Smooth muscle cell (in vitro differentiated cells): ENCODE measurements at regions not wholly inside any gene's neighbourhood (a gene's known extent, or its start where the extent isn't known, plus 50 kb on each side); places are given as distances from the start of the nearest gene placed in this dataset.
"Not testable (repeated sequence)": the region's sequence is repeated elsewhere in the genome, so short reads cannot be mapped to it uniquely, and the experiment has no call there.

ENCODE experiments used
- DNase-seq: peaks from one replicate; lab custom pipeline; 2025; ENCODE audit not compliant: unreplicated experiment; lab: John Stamatoyannopoulos, UW
- H2AFZ ChIP-seq: fragments of 200-600 bp; sonication (generic); 2 replicates; pipeline ENCODE4 v1.6.0; 2016; ENCODE audit warnings: antibody characterized with exemption, low read depth, mild to moderate bottlenecking
- H3F3A ChIP-seq: fragments of 200-600 bp; sonication (generic); 2 replicates; pipeline ENCODE4 v1.6.0; 2017; ENCODE audit warnings: antibody characterized with exemption, low read depth
- H3K27ac ChIP-seq: fragments of 200-600 bp; sonication (generic); 2 replicates; pipeline ENCODE4 v1.5.1; 2016; ENCODE audit warnings: low read depth, mild to moderate bottlenecking
- H3K27me3 ChIP-seq: fragments of 200-600 bp; sonication (generic); 2 replicates; pipeline ENCODE4 v1.6.1; 2016; ENCODE audit warnings: low read depth, mild to moderate bottlenecking
- H3K36me3 ChIP-seq: fragments of 200-600 bp; sonication (generic); 2 replicates; pipeline ENCODE4 v1.5.1; 2016; ENCODE audit warnings: low read depth
- H3K4me1 ChIP-seq: fragments of 200-600 bp; sonication (generic); 2 replicates; pipeline ENCODE4 v1.5.1; 2016; ENCODE audit warnings: low read depth
- H3K4me2 ChIP-seq: fragments of 200-600 bp; sonication (generic); 2 replicates; pipeline ENCODE4 v1.6.0; 2016; ENCODE audit warnings: mild to moderate bottlenecking
- H3K4me3 ChIP-seq: fragments of 200-600 bp; sonication (generic); 2 replicates; pipeline ENCODE4 v1.5.1; 2016; ENCODE audit warnings: mild to moderate bottlenecking
- H3K79me2 ChIP-seq: fragments of 200-600 bp; sonication (generic); 2 replicates; pipeline ENCODE4 v1.6.0; 2016; ENCODE audit warnings: low read depth, mild to moderate bottlenecking
- H3K9ac ChIP-seq: fragments of 200-600 bp; sonication (generic); 2 replicates; pipeline ENCODE4 v1.6.0; 2016; ENCODE audit warnings: low read depth
- H3K9me3 ChIP-seq: fragments of 200-600 bp; sonication (generic); replicated peaks from 2 replicates; pipeline ENCODE4 v1.5.1; 2016; ENCODE audit warnings: low read depth
- H4K20me1 ChIP-seq: fragments of 200-600 bp; sonication (generic); 2 replicates; pipeline ENCODE4 v1.6.0; 2016; ENCODE audit warnings: low read depth
- CTCF ChIP-seq: fragments of 200-600 bp; sonication (generic); IDR thresholded peaks from 2 replicates; pipeline ENCODE4 v1.5.1; 2017; ENCODE audit warnings: borderline replicate concordance, mild to moderate bottlenecking, antibody characterized with exemption; ENCODE audit not compliant: insufficient read depth, poor library complexity, severe bottlenecking
- WGBS: methylation state at CpG from one replicate; pipeline ENCODE4 v1.1.7; 2016; ENCODE audit warnings: low lambda C conversion rate; 5-methylcytosine and 5-hydroxymethylcytosine counted together

GRCh38 chr16:16983582-16983981 is 487.2 kb downstream of the XYLT1 start:
- Histone ChIP-seq H3K27me3 (peaks cover 1% of the 10 kb centered on the region), H3K9ac (no peak overlapping the region), H3K4me1 (no peaks in the 10 kb centered on the region), H3K4me2 (no peak overlapping the region), H3F3A (no peaks in the 10 kb centered on the region), H3K4me3 (no peak overlapping the region), H4K20me1 (no peaks in the 10 kb centered on the region), H3K36me3 (no peaks in the 10 kb centered on the region), H3K79me2 (no peaks in the 10 kb centered on the region), H3K27ac (no peak overlapping the region), H3K9me3 (no peaks in the 10 kb centered on the region), H2AFZ (no peak overlapping the region)
- DNase-seq, result no peak
- WGBS, result 96% methylated on average over 7 of the region's 7 CpGs
- TF ChIP-seq CTCF, result no peak

- not testable (repeated sequence) for H3K27me3 ChIP-seq, H3K4me2 ChIP-seq, H3K36me3 ChIP-seq, H3K27ac ChIP-seq, H3F3A ChIP-seq, H3K9ac ChIP-seq, H2AFZ ChIP-seq, H3K4me1 ChIP-seq, H4K20me1 ChIP-seq, H3K9me3 ChIP-seq, H3K79me2 ChIP-seq, DNase-seq, H3K4me3 ChIP-seq
- WGBS, result 94% methylated on average over 21 of the region's 21 CpGs
Measured at GRCh38 chr16:16984091-16984490, 486.7 kb downstream of the XYLT1 start.

- Histone ChIP-seq H3K9me3 (no peaks in the 10 kb centered on the region), H3K36me3 (no peaks in the 10 kb centered on the region), H3F3A (no peaks in the 10 kb centered on the region), H3K27me3 (peaks cover 12% of the 10 kb centered on the region), H3K27ac (no peak overlapping the region), H3K9ac (no peak overlapping the region), H4K20me1 (no peaks in the 10 kb centered on the region), H3K4me1 (no peaks in the 10 kb centered on the region), H3K4me3 (no peak overlapping the region), H2AFZ (no peak overlapping the region), H3K4me2 (no peak overlapping the region), H3K79me2 (no peaks in the 10 kb centered on the region)
- TF ChIP-seq CTCF, result no peak
- DNase-seq, result no peak
- 77% methylated on average over 1 of the region's 1 CpG for WGBS
Measured at GRCh38 chr16:16985707-16986106, 485.1 kb downstream of the XYLT1 start.

GRCh38 chr16:16988963-16989362 is 481.8 kb downstream of the XYLT1 start:
- Histone ChIP-seq H3K36me3 (no peaks in the 10 kb centered on the region), H3K4me1 (no peaks in the 10 kb centered on the region), H3K9ac (no peak overlapping the region), H2AFZ (no peak overlapping the region), H3K79me2 (no peaks in the 10 kb centered on the region), H4K20me1 (no peaks in the 10 kb centered on the region), H3K9me3 (no peaks in the 10 kb centered on the region), H3K27ac (no peak overlapping the region), H3F3A (no peaks in the 10 kb centered on the region), H3K27me3 (peaks cover 12% of the 10 kb centered on the region), H3K4me3 (no peak overlapping the region), H3K4me2 (no peak overlapping the region)
- DNase-seq, result no peak
- 86% methylated on average over 3 of the region's 3 CpGs for WGBS
- TF ChIP-seq CTCF, result no peak
